HG03025 (cell line): ENCODE measurements at regions not wholly inside any gene's neighbourhood (a gene's known extent, or its start where the extent isn't known, plus 50 kb on each side); places are given as distances from the start of the nearest gene placed in this dataset.

ENCODE experiments used
- ATAC-seq: cut with Tn5 transposase; IDR thresholded peaks from one replicate; pipeline ENCODE4 v1.9.1; 2021; ENCODE audit warnings: mild to moderate bottlenecking, moderate library complexity; ENCODE audit not compliant: unreplicated experiment, low FRiP score

- ATAC-seq, result no peak
Measured at GRCh38 chr5:124446120-124446519, 300.3 kb downstream of the ZNF608 start.

DNA sequence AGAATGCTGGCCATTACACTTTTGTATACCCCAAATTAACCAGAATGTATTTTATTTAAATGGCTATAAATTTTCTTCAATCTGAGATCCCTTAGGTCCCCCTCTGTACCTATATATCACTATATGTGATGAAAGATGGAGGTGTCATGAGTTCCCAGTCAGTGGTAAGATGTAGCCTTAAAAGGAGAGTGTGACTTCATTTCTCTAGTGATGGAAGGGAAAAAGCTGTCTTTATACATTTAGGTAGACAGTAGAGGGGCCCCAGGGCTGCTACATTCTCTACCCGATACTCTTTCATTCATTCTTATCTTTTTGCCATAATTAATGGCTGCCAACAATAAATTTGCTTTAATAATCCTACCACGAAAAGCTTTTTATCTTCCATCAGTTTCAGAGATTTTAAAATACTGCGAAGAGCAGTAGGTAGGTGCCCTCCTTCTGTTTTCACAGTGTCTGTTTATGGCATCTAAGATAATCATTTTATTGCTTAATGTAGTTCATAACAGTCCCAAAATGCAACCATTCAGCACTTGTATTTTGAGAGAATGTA, 301.3 kb downstream of the ZNF608 start:
- ATAC-seq, result no peak

- peak; percentile 100 for ATAC-seq
Measured at GRCh38 chr5:124444147-124444775, 302.2 kb downstream of the ZNF608 start.

- no peak for ATAC-seq
Measured at GRCh38 chr5:124440471-124440870, 306.0 kb downstream of the ZNF608 start.

DNA sequence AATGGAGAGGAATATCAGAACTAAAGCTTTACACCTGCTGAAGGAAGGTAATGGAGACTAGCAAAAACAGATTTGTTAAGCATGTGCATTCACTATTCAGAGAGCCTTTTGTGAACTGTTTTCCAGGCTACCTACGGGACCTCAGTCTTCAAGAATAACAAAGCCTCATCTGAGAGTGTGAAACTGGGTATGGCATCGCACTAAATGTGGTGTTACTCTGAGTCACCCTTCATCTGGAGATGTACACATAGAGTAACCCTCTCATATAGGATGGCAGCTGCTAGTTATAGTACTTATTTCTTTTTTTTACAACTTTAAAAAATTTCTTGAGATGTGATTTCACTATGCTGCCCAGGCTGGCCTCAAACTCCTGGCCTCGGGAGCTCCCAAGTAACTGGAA, 306.8 kb downstream of the ZNF608 start:
- no peak for ATAC-seq

DNA sequence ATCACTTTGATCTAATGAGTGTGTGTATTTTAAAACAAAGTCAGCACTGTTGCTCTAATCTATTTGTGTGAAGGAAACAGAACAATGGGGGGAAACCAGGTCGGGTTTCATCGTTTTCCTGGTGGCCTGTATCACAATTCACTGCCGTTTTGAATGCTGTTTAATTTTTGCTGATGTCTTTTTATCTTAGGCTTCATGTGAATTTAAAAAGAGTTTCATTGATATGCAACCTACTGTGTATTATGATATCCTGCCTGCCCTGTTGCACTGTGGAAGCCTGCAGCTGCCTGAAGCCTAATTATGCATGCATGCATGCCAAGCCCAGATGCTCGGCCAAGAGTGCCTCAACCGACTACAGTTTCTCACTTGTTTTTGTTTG, 307.5 kb downstream of the ZNF608 start:
- no peak for ATAC-seq

- ATAC-seq, result no peak
Measured at GRCh38 chr5:124438026-124438902, 308.2 kb downstream of the ZNF608 start.

DNA sequence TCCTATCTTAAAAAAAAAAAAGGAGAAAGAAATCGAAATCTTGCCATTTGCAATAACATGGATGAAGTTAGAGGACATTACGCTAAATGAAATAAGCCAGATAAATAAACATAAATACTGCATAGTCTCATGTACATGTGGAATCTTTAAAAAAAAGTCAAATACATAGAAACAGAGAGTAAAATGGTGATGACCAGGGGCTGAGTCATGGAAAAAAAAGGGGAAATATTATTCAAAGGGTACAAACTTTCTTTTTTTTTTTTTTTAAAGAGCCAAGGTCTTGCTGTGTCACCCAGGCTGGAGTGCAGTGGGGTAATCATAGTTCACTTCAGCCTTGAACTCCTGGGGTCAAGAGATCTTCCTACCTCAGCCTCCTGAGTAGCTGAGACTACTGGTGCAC, 310.1 kb downstream of the ZNF608 start:
- ATAC-seq, result no peak

DNA sequence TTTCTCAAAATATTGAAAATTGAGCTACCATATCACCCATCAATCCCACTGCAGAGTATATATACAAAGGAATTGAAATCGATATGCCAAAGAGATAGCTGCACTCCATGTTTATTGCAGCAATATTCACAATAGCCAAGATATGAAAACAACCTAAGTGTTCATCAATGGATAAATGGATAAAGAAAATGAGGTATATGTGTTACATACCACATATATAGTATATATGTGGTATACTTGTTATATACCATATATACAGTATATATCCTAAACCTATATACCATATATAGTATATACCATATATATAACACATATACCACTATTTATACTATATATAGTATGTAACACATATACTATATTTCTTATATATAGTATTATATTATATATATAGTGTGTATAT, 313.3 kb downstream of the ZNF608 start:
- ATAC-seq, result no peak

- ATAC-seq, result peak; percentile 58
Measured at GRCh38 chr5:124421584-124421983, 324.9 kb downstream of the ZNF608 start.

DNA sequence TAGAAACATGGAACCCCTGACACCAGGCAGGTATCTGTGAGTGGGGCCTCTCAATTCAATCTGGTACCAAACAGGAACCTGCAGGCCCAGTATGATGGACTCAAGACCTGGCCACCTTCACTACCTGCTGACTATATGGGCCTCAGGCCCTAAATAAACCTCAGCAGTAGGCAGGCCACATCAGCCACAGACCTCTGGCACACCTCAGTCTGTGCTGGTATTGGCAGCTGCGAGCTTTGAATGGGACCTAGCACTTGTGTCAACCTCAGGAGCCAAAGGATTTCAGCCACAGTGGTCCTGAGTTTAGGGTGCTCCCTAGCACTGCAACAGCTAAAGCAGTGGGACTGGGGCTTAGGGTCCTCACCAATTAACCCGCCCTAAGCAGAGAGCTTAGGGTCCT, 325.5 kb downstream of the ZNF608 start:
- no peak for ATAC-seq

- ATAC-seq, result no peak
Measured at GRCh38 chr5:124419531-124419930, 326.9 kb downstream of the ZNF608 start.

DNA sequence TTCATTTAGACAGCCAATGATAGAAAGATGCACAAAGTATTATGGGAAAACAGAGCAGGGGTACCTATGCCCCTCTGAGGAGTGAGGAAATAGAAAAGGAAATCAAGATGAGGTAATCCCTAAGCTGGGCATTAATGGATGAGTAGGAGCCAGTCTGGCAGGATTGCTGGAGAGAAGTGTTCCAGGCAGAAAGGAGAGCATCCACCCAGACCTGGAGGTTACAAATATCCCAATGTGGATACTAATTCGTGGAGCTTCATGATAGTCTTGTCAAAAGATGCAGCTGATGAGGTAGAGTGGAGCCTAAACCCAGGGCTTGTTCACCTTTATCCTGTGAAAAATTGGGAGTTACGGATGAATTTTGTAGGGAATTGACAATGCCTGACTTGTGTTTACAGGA, 328.0 kb downstream of the ZNF608 start:
- ATAC-seq, result no peak

- ATAC-seq, result no peak
Measured at GRCh38 chr5:124417196-124417595, 329.2 kb downstream of the ZNF608 start.

DNA sequence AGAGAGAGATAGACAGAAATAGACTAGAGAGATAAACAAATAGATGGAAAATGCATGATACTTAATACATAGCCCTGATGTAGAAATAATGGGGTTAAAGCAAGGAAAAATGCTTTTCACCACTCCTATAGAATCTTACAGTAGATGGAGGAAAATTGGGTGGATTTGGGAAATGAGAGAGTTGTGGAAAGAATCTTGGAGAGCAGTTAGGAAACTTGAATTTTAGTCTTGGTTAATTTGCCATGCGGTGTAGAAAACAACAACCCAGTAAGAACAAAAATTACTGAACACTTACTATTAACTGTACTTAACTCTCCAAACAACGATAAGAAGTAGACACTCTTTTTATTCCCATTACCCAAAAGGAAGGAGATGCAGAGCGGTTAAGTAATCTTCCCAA, 329.8 kb downstream of the ZNF608 start:
- ATAC-seq, result no peak

DNA sequence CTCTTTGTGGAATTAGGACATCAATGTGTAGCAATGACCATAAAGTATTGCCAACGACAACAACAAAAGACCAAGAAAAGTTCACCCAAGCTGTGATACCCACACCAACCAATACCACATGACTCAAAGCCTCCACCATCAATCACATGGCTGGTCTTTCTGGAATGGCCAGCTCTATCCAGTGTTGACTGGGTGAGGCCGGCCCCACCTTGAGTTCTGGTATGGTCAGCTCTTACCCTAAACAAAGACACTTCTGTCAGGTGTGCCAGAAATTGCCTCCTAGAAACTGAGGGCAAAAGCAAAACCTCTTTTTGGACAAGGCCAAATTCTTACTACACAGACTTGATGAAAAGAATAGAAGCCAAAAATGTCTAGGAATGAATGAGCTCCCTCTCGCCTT, 331.5 kb downstream of the ZNF608 start:
- no peak for ATAC-seq

- ATAC-seq, result peak; percentile 97
Measured at GRCh38 chr5:124410539-124411488, 335.6 kb downstream of the ZNF608 start.

DNA sequence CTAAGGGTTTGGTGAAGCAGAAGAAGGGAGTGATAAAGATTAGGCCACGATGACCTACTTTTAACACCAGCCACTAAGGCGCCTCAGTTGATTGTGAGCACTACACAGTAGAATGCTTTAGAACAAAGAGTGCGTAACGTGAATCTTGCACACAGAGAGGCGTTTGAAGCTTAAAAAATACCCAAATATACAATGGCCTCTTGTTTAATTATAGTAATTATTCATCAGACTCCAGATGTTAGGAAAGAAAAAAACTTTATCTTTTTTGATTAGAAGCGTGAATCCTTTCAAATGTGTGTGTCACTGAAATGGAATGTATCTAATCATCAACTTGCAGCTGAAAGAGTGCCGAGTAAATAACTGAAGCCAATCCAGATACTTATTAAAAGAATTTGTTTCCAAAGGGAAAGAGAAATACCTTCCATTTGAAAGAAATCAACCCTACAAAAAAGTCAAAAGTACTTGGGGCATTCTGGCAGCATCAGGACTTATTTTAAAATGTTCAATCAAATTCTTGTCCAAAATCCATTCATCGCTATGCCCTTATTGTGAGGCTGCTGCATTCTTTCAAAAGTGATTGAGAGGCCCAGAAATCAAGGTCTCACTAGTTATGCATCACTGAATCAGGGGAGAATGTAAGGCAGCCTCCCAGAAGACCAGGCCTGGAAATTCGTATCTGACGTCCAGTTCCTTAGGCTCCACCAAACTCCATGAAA, 337.5 kb downstream of the ZNF608 start:
- no peak for ATAC-seq

- ATAC-seq, result no peak
Measured at GRCh38 chr5:124404796-124405195, 341.6 kb downstream of the ZNF608 start.

- ATAC-seq, result no peak
Measured at GRCh38 chr5:124403281-124403680, 343.2 kb downstream of the ZNF608 start.
